ENCODE measurements at regions not wholly inside any gene's neighbourhood (a gene's known extent, or its start where the extent isn't known, plus 50 kb on each side); places are given as distances from the start of the nearest gene placed in this dataset.

DNA sequence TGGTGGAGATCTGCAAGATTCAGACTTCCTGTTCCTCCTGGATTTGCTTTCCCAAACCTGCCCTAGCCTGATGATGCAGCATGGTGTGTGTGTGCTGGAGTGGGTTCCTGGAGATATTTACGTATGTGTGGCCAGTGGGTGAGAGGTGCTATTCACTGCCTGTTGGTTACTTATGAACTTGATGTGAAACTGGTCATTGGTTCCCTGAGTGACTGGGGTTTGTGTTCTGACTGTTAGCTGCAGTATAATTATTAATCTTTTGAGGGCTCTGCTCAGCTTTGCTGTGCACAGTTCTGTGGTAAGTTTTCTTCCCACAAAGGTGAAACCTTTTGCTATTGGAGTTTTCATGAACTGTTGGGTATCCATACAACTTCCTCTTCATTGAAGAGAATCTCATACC, 541.8 kb upstream of the FBXO33 start:
- Histone ChIP-seq H3K4me2 (ENCODE audit: insufficient read depth, insufficient read length, low read length) (no peak overlapping the region), H4K5ac (ENCODE audit: insufficient read length, low read depth, low read length) (no peak overlapping the region), H4K20me1 (ENCODE audit: control insufficient read depth, insufficient read depth, insufficient read length) (no peaks in the 10 kb centered on the region), H3K79me2 (ENCODE audit: insufficient read depth, low read length) (no peaks in the 10 kb centered on the region), H3K27me3 (ENCODE audit: insufficient read depth, low read length) (no peaks in the 10 kb centered on the region), H3K23me2 (ENCODE audit: insufficient read length, low read depth, low read length, poor library complexity, severe bottlenecking) (no peaks in the 10 kb centered on the region), H3K14ac (ENCODE audit: insufficient read depth, low read length) (no peak overlapping the region), H3K9me3 (ENCODE audit: control insufficient read depth, low read depth, low read length) (no peaks in the 10 kb centered on the region), H2BK20ac (ENCODE audit: low read depth, low read length, poor library complexity, severe bottlenecking) (no peak overlapping the region), H3K4me1 (ENCODE audit: insufficient read depth, low read length) (peaks cover 4% of the 10 kb centered on the region; the same call in 1 of the 2 replicates), H2AK5ac (ENCODE audit: insufficient read length, low read length) (no peak overlapping the region), H4K8ac (replicated peaks; ENCODE audit: insufficient read length, low read depth, low read length) (no peak overlapping the region), H3K56ac (ENCODE audit: insufficient read length, low read depth, low read length) (no peak overlapping the region), H3T11ph (ENCODE audit: low read length) (no peak overlapping the region), H3K27ac (ENCODE audit: insufficient read length, low read depth, low read length) (no peak overlapping the region), H3K79me1 (ENCODE audit: insufficient read depth, low read depth, low read length, poor library complexity, severe bottlenecking) (no peaks in the 10 kb centered on the region), H2BK120ac (ENCODE audit: low read depth, low read length, poor library complexity, severe bottlenecking) (no peak overlapping the region), H2BK12ac (ENCODE audit: insufficient read length, low read depth, low read length) (no peak overlapping the region), H2AFZ (ENCODE audit: low read length) (no peak overlapping the region), H3K9ac (ENCODE audit: extremely low read depth, insufficient read length, low read length) (no peak overlapping the region), H3K4ac (ENCODE audit: low read depth, low read length) (no peak overlapping the region), H2BK5ac (ENCODE audit: insufficient read length, low read length) (no peak overlapping the region), H2BK15ac (ENCODE audit: low read depth, low read length) (no peak overlapping the region), H3K18ac (ENCODE audit: insufficient read length, low read depth, low read length) (no peak overlapping the region), H3K23ac (ENCODE audit: insufficient read length, low read depth, low read length) (no peak overlapping the region), H4K91ac (ENCODE audit: insufficient read length, low read depth, low read length) (no peak overlapping the region)
- Mint-ChIP-seq H3K27ac (no peak overlapping the region; a peak in 1 of 7 replicates), H3K9me3 (no peaks in the 10 kb centered on the region), H3K4me3 (no peak overlapping the region), H3K27me3 (ENCODE audit: low read depth) (no peaks in the 10 kb centered on the region; the same call in 1 of the 2 replicates), H3K36me3 (ENCODE audit: insufficient read depth in 1 of 3, low read depth in 3 of 3) (no peaks in the 10 kb centered on the region; a peak in 1 of 7 replicates), H3K4me1 (peaks cover 10 to 11% of the 10 kb centered on the region in 2 experiments)
- TF ChIP-seq, protein P1, sequence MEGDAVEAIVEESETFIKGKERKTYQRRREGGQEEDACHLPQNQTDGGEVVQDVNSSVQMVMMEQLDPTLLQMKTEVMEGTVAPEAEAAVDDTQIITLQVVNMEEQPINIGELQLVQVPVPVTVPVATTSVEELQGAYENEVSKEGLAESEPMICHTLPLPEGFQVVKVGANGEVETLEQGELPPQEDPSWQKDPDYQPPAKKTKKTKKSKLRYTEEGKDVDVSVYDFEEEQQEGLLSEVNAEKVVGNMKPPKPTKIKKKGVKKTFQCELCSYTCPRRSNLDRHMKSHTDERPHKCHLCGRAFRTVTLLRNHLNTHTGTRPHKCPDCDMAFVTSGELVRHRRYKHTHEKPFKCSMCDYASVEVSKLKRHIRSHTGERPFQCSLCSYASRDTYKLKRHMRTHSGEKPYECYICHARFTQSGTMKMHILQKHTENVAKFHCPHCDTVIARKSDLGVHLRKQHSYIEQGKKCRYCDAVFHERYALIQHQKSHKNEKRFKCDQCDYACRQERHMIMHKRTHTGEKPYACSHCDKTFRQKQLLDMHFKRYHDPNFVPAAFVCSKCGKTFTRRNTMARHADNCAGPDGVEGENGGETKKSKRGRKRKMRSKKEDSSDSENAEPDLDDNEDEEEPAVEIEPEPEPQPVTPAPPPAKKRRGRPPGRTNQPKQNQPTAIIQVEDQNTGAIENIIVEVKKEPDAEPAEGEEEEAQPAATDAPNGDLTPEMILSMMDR (conservative IDR thresholded peaks at IDR 0.05) = no peak
- WGBS (ENCODE audit: extremely low coverage, insufficient read length, low lambda C conversion rate) = no CpG with 5 or more reads among the region's 1 CpG
- DNase-seq = no peak
